Upper lobe of right lung (tissue), 1 donor: ENCODE measurements at regions not wholly inside any gene's neighbourhood (a gene's known extent, or its start where the extent isn't known, plus 50 kb on each side); places are given as distances from the start of the nearest gene placed in this dataset.

Source experiments
- ATAC-seq: fragments of 200-7000 bp; cut with Tn5 transposase; one replicate; pipeline ENCODE4 v1.9.1; 2020; ENCODE audit warnings: mild to moderate bottlenecking, moderate library complexity
- DNase-seq: peaks from one replicate; pipeline ENCODE4 v3.0.0-alpha.2; 2020
- H3K27ac ChIP-seq: fragments of 200-600 bp; one replicate; pipeline ENCODE4 v1.8.0; 2022
- H3K27me3 ChIP-seq: fragments of 200-600 bp; one replicate; pipeline ENCODE4 v1.8.0; 2022; ENCODE audit warnings: mild to moderate bottlenecking
- H3K36me3 ChIP-seq: fragments of 200-600 bp; one replicate; pipeline ENCODE4 v1.8.0; 2022
- H3K4me1 ChIP-seq: fragments of 200-600 bp; one replicate; pipeline ENCODE4 v1.8.0; 2022
- H3K4me3 ChIP-seq: fragments of 200-600 bp; one replicate; pipeline ENCODE4 v1.8.0; 2022; ENCODE audit warnings: mild to moderate bottlenecking
- H3K9me3 ChIP-seq: fragments of 200-600 bp; one replicate; pipeline ENCODE4 v1.8.0; 2022
- CTCF ChIP-seq: fragments of 200-600 bp; IDR thresholded peaks from one replicate; pipeline ENCODE4 v1.8.0; 2022; ENCODE audit warnings: antibody characterized with exemption
- intact Hi-C: fragments of 100-400 bp; cut with DNase I; formaldehyde crosslinking; loops from one replicate; pipeline ENCODE4 v1.11.0; 2022
- donor health status: DM: no; HTN: yes; CAD: no; lungs with severe emphysema.

DNA sequence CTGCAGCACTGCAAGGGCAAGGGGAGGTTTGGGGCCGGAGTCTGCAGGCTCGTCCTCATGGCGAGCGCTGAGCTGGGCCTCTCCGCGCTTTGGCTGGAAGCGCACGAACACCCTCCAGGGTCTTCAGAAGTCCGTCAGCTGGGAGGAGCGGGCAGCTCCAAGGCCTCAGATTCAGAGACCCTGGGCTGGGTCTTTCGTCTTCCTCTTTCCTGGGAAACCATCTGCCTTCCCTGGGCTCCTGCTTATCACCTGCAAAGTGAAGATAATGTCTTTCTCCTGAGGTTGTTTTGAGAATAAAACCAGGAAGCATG, 525.6 kb downstream of the BRD1 start:
- intact Hi-C loops: no loop called here
- H3K9me3 ChIP-seq: no peaks in the 10 kb centered on the region
- H3K27ac ChIP-seq: no peak overlapping the region
- no peak for TF ChIP-seq CTCF
- no peaks in the 10 kb centered on the region for H3K4me1 ChIP-seq
- no peaks in the 10 kb centered on the region for H3K36me3 ChIP-seq
- DNase-seq (no peak), ATAC-seq (no peak)
- peaks cover 32% of the 10 kb centered on the region for H3K27me3 ChIP-seq
- H3K4me3 ChIP-seq: no peak overlapping the region

DNA sequence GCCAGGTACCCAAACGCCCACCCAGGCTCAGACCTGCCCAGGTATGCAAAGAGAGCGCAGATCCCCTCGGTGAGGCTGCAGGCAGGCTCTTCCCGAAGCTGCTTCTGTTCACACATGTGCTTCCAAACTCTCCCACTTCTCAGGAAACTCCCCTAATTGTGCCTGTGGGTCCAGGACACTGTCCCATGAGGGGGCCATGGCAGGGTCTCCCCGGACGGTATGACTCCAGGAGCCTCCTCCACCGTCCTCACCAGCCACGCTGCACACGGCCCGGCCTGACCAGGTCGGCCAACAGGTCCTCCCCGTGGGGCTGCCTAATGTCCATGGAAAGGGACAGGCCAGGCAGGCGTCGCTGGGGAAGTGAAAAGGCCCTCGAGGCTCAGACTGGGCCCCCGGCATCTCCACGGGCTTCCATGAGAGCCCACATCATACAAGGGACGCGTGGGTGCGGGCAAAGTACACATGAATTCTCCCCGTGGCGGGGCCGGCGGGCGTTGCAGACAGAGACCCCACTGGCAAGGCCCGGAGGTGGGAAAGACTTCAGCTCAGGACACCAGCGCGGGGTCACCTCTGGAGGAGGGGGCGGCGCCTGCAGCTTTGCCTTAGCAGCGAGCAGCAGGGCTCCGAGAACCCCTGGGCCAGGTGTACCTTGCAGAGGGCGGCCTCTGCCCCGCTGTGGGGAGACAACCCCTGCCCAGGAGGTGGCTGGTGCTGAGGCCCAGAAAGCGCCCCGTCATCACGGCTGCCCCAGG, 526.1 kb downstream of the BRD1 start:
- no peaks in the 10 kb centered on the region for H3K36me3 ChIP-seq
- H3K27me3 ChIP-seq: peaks cover 27% of the 10 kb centered on the region
- H3K27ac ChIP-seq: no peak overlapping the region
- no peaks in the 10 kb centered on the region for H3K4me1 ChIP-seq
- DNase-seq: peak; percentile 57
- TF ChIP-seq CTCF: no peak
- no peak overlapping the region for H3K4me3 ChIP-seq
- H3K9me3 ChIP-seq: no peaks in the 10 kb centered on the region
- no peak for ATAC-seq
- intact Hi-C loops: no loop called here

GRCh38 chr22:49300951-49301397, 526.7 kb downstream of the BRD1 start:
- ATAC-seq: no peak
- peaks cover 21% of the 10 kb centered on the region for H3K27me3 ChIP-seq

GRCh38 chr22:49300241-49300640, 527.4 kb downstream of the BRD1 start:
- TF ChIP-seq CTCF: no peak
- DNase-seq (peak; percentile 18), ATAC-seq (no peak)
- Histone ChIP-seq H3K9me3 (no peaks in the 10 kb centered on the region), H3K4me3 (no peak overlapping the region), H3K4me1 (no peaks in the 10 kb centered on the region), H3K27me3 (peaks cover 14% of the 10 kb centered on the region), H3K36me3 (no peaks in the 10 kb centered on the region), H3K27ac (no peak overlapping the region)
- intact Hi-C loops: no loop called here

More at GRCh38 chr22:49300951-49301397, 526.7 kb downstream of the BRD1 start:
- TF ChIP-seq CTCF: no peak
- no peak overlapping the region for H3K27ac ChIP-seq
- no peaks in the 10 kb centered on the region for H3K36me3 ChIP-seq
- H3K4me3 ChIP-seq: no peak overlapping the region
- H3K9me3 ChIP-seq: no peaks in the 10 kb centered on the region
- intact Hi-C loops: no loop called here
- DNase-seq: peak; percentile 37
- H3K4me1 ChIP-seq: no peaks in the 10 kb centered on the region

DNA sequence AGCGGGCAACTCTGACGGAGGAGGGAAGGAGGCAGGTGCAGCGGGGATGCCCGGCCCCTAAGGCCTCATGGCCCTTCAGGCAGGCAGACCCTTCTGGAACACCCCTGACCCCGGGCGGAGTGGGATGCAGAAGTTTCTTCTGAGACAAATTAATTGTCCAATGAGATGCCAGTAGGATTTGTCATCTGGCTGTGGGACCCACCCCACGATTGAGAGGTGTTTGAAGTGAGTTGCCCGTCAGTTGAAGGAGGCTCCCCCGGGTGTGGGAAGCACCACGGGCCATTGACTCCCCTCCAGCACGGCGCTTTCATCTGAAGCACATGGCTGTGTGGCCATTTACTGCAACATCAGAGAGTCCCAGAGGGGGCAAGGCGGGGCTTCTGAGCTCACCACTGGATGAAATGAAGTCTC, 527.8 kb downstream of the BRD1 start:
- DNase-seq (peak; percentile 46), ATAC-seq (no peak)
- H3K27me3 ChIP-seq: peaks cover 12% of the 10 kb centered on the region
- no peaks in the 10 kb centered on the region for H3K4me1 ChIP-seq
- H3K9me3 ChIP-seq: no peaks in the 10 kb centered on the region
- H3K27ac ChIP-seq: no peak overlapping the region
- no peak for TF ChIP-seq CTCF
- H3K36me3 ChIP-seq: no peaks in the 10 kb centered on the region
- intact Hi-C loops: no loop called here
- no peak overlapping the region for H3K4me3 ChIP-seq
